ENCODE measurements at regions not wholly inside any gene's neighbourhood (a gene's known extent, or its start where the extent isn't known, plus 50 kb on each side); places are given as distances from the start of the nearest gene placed in this dataset.

DNA sequence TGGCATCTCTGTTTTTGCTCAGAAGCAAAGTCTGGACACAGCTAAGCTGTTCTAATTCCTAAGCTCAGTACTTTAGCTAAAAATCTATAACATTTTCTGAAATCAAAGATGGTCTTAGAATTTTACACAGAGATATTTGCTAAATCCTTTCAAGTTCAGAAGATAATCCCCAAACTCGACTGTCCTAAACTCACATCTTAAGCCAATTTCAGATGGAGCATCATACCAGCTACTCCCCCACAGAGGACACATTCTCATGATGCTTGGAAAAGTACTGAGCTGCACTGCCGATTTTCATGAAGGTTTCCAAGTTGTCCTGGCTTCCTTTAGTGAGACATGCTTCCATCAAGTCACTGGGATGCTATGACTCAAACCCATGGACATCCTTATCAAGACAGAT, 535.5 kb downstream of the SUCLG1 start:
- 81% methylated on average over 2 of the region's 2 CpGs for WGBS, 2 donors

GRCh38 chr2:83916559-83916958, 542.5 kb downstream of the SUCLG1 start:
- ATAC-seq (ENCODE audit: low FRiP score in 2 of 2), result no peak
- Histone ChIP-seq H3K9me3 (no peaks in the 10 kb centered on the region), H3K27me3 (no peaks in the 10 kb centered on the region), H3K36me3 (no peaks in the 10 kb centered on the region), H3K4me3 (no peak overlapping the region), H3K4me1 (no peaks in the 10 kb centered on the region), H3K27ac (no peak overlapping the region)
- no peak for DNase-seq
- TF ChIP-seq EP300 (IDR thresholded peaks at IDR 0.05) (no peak), POLR2AphosphoS5 (IDR thresholded peaks at IDR 0.05) (no peak), POLR2A (IDR thresholded peaks at IDR 0.05) (no peak)
- TF ChIP-seq, protein P1, sequence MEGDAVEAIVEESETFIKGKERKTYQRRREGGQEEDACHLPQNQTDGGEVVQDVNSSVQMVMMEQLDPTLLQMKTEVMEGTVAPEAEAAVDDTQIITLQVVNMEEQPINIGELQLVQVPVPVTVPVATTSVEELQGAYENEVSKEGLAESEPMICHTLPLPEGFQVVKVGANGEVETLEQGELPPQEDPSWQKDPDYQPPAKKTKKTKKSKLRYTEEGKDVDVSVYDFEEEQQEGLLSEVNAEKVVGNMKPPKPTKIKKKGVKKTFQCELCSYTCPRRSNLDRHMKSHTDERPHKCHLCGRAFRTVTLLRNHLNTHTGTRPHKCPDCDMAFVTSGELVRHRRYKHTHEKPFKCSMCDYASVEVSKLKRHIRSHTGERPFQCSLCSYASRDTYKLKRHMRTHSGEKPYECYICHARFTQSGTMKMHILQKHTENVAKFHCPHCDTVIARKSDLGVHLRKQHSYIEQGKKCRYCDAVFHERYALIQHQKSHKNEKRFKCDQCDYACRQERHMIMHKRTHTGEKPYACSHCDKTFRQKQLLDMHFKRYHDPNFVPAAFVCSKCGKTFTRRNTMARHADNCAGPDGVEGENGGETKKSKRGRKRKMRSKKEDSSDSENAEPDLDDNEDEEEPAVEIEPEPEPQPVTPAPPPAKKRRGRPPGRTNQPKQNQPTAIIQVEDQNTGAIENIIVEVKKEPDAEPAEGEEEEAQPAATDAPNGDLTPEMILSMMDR (IDR thresholded peaks at IDR 0.05), result no peak

More for the DNA sequence above, 535.5 kb downstream of the SUCLG1 start:
- Histone ChIP-seq H3K4me3 (no peak overlapping the region), H3K9me3 (no peaks in the 10 kb centered on the region), H3K27ac (no peak overlapping the region), H3K27me3 (no peaks in the 10 kb centered on the region), H3K4me1 (no peaks in the 10 kb centered on the region), H3K36me3 (no peaks in the 10 kb centered on the region)
- ATAC-seq (ENCODE audit: low FRiP score in 2 of 2), result no peak
- no peak for TF ChIP-seq POLR2AphosphoS5 (IDR thresholded peaks at IDR 0.05)
- no peak for TF ChIP-seq EP300 (IDR thresholded peaks at IDR 0.05)
- no peak for TF ChIP-seq POLR2A (IDR thresholded peaks at IDR 0.05)
- TF ChIP-seq, protein P1 (IDR thresholded peaks at IDR 0.05), result no peak
- DNase-seq, result no peak

GRCh38 chr2:83915381-83915780, 543.7 kb downstream of the SUCLG1 start:
- H3K36me3 ChIP-seq, result no peaks in the 10 kb centered on the region
- no peaks in the 10 kb centered on the region for H3K27me3 ChIP-seq
- DNase-seq, result no peak
- no peaks in the 10 kb centered on the region for H3K9me3 ChIP-seq
- no peaks in the 10 kb centered on the region for H3K4me1 ChIP-seq
- TF ChIP-seq EP300 (IDR thresholded peaks at IDR 0.05) (no peak), POLR2A (IDR thresholded peaks at IDR 0.05) (no peak), POLR2AphosphoS5 (IDR thresholded peaks at IDR 0.05) (no peak)
- TF ChIP-seq, protein P1 (IDR thresholded peaks at IDR 0.05), result no peak
- no peak overlapping the region for H3K4me3 ChIP-seq
- no peak for ATAC-seq (ENCODE audit: low FRiP score in 2 of 2)
- H3K27ac ChIP-seq, result no peak overlapping the region

GRCh38 chr2:83908750-83909149, 550.3 kb downstream of the SUCLG1 start:
- DNase-seq, result no peak
- TF ChIP-seq EP300 (IDR thresholded peaks at IDR 0.05) (no peak), POLR2AphosphoS5 (IDR thresholded peaks at IDR 0.05) (no peak), POLR2A (IDR thresholded peaks at IDR 0.05) (no peak)
- TF ChIP-seq, protein P1 (IDR thresholded peaks at IDR 0.05), result no peak

GRCh38 chr2:83901317-83901716, 557.8 kb downstream of the SUCLG1 start:
- no peak overlapping the region for H3K27ac ChIP-seq
- no peaks in the 10 kb centered on the region for H3K4me1 ChIP-seq
- H3K4me3 ChIP-seq, result no peak overlapping the region
- WGBS, 2 donors, result 69 to 73% methylated on average over 3 of the region's 3 CpGs
- ATAC-seq (ENCODE audit: low FRiP score in 2 of 2) (no peak), DNase-seq (no peak)
- TF ChIP-seq POLR2A (IDR thresholded peaks at IDR 0.05) (no peak), POLR2AphosphoS5 (IDR thresholded peaks at IDR 0.05) (no peak), EP300 (IDR thresholded peaks at IDR 0.05) (no peak)
- TF ChIP-seq, protein P1 (IDR thresholded peaks at IDR 0.05), result no peak
- no peaks in the 10 kb centered on the region for H3K27me3 ChIP-seq
- H3K9me3 ChIP-seq, result no peaks in the 10 kb centered on the region
- no peaks in the 10 kb centered on the region for H3K36me3 ChIP-seq

More at GRCh38 chr2:83908750-83909149, 550.3 kb downstream of the SUCLG1 start:
- Histone ChIP-seq H3K9me3 (peaks cover 0 to 6% (median 0%) of the 10 kb centered on the region in 4 donors), H3K4me1 (no peaks in the 10 kb centered on the region), H3K4me3 (no peak overlapping the region), H3K27ac (no peak overlapping the region), H3K36me3 (no peaks in the 10 kb centered on the region), H3K27me3 (no peaks in the 10 kb centered on the region)
- no peak for ATAC-seq (ENCODE audit: low FRiP score in 2 of 2)

All from upper lobe of left lung (tissue), 6 donors.